HG02610 (cell line): ENCODE measurements at regions not wholly inside any gene's neighbourhood (a gene's known extent, or its start where the extent isn't known, plus 50 kb on each side); places are given as distances from the start of the nearest gene placed in this dataset.

Source experiments
- ATAC-seq: cut with Tn5 transposase; IDR thresholded peaks from one replicate; pipeline ENCODE4 v1.9.1; 2021; ENCODE audit warnings: mild to moderate bottlenecking, moderate library complexity; ENCODE audit not compliant: unreplicated experiment

DNA sequence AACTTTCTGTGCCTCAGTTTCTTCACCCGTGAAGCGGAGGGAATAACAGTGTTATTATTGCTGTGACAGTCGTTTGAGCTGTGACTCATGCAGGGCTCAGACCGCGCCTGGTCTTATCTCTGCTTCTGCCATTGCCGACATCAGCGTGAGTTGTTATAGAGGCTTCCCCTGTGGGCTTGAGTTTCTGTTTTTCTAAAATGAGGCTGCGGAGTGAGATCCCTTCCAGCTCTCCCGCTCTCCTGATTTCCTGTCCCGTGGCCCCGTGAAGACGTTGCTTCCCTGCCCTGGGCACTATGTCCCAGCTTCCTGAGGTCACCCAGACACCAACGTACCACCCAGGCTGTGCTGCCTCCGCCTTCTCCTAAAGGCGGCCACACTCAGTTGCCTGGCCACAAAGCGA is 278.5 kb downstream of the BMP7 start:
- no peak for ATAC-seq

DNA sequence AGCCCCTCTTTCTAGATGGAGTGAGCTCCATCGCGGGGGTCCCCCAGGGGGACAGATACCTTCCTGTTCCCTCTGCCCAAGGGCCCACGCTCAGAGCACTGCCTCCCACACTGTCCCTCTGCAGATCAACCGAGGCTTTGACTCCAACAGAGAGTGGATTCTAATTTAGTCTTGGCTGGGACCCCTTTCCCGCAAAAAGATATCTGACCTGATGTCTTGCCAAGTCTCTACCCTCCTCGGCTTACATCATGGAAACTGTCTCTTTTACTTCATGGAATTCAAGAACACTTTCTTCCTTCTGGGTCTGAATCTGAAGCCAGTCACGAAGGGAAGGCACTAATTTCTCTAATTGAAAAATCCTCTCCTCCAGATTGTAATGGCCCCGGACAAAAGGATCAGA is 278.0 kb downstream of the BMP7 start:
- ATAC-seq = no peak

DNA sequence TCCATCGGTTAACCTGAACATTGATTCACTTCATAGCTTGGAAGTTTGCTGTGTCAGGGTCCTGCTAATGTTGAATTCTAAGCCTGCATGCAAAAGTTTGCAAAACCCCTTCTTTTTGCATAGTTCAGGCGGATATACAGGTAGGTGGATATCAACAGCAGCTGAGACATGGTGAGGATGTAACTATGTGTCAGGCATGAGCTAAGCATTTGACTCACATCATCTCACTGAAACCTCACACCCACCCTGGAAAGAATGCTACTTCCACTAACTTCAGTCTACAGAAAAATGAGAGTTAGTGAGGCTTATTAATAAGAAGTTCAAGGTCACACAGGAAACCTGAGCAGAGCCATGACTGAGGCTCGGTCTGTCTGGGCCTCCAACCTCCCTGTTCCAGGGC is 276.9 kb downstream of the BMP7 start:
- ATAC-seq = no peak

DNA sequence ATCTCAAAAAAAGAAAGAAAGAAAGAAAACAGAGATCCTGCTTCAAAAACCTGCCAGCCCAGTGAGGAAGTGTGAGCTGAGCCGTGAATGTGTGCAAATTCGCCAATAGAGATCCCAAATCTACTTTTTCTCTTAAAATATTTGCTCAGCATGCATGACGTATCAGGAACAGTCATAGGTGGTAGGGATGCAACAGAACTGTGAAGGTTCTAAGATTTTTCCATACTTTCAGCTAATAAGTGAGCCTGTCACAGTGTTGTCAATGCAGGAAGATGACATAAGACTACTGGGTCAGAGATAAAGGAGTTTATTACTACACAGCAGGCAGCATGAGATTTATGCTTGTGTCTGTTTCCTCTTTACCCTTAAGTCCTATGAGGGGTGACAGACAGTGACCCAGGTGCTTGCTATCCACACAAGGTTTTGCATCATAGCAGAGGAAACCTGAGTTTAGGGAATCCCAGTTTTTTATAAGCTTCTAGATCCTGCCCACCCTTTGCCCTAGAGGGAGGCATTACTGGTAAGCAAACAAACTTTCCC is 273.4 kb downstream of the BMP7 start:
- ATAC-seq = no peak

DNA sequence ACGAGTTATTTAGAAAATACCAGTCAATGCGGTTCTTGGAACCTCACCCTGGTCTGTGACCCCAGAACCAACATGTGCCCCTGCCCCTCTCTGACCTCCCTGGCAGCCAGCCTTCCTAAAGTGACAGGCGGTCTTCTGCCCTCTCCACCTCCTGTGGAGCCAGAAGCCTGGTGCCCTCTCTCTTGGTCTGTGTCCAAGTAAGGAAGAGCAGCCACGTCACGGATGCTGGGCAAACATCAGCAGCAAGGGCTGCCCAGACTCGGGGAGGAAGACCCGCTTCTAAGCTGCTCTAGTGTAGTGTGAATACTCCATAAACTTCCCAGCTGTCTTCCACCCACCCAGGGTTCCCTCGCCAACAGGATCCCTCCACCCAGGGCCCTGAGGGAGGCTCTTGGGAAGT is 272.4 kb downstream of the BMP7 start:
- ATAC-seq = no peak

DNA sequence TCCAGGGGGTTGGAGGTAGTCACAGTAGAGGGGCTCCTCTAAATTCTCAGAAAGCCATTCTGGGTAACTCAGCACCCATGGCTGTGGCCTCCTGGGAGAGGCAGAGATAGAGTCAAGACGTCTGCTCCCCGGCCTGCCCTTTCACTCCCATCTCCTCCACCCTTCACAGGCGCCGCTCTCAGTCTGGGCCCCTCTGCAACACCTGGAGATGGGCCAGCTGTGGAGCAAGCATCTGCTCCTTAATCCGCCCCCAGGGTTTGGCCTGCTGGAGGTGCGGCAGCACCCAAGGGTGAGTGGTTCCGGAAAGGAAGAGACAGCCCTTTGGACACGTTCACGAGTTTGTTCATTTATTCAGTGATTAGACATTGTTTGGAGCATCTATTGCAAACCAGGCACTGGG is 271.3 kb downstream of the BMP7 start:
- no peak for ATAC-seq

DNA sequence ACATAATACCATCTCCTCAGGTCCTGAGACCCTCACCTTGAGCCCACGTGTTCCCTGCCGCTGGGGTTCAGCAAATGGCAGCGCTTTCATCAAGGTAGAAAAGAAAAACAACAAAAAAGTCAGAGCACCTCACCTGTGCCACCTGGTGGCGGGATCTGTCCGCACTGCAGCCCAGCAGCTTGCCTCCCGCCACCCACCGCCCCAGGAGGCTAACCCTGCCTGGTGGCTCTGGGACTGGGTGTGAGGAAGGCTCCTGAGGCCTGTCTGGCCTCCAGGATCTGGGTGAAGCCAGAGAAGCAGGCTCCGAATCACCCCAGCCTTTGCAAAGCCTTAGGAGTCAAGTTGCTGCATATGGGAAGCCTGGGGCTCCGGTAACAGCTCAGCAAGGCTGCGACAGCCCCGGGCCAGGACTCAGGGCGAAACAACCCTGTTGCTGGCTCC is 270.8 kb downstream of the BMP7 start:
- no peak for ATAC-seq

DNA sequence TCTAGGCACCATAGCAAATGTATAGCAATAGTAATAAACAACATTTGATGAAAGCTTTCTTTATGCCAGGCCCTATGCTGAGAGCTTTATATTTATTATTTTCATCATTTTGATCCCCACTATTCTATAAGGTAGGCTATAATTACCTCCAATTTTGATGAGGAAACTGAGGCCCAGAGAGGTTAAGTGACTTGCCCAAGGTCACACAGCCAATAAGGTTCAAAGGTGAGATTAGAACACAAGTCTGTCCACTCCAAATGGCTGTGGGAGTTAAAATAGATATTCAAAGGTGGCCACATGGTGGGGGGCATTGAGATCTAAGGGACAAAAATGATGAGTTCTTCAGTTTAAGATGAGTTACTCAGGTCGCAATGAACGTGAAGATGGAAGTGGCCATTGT is 269.9 kb downstream of the BMP7 start:
- ATAC-seq = no peak

DNA sequence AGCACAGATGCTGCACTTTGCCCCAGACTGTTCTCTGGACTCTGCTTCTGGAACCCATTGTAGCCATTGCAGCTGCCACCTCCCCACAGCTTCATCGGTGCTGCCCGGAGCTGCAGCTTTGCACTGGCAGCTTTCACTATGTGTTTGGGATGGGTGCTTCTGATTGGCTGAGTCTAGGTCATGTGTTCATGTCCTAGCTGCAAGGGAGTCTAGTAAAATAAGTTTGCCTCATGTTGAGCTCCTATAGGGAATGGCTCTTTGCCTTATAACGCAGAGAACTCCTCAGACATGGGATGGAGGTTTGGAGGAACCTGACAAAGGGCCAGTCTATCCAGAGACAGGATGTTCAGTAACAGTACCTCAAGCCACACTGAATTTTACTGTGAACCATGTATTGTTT is 268.0 kb downstream of the BMP7 start:
- ATAC-seq = no peak

DNA sequence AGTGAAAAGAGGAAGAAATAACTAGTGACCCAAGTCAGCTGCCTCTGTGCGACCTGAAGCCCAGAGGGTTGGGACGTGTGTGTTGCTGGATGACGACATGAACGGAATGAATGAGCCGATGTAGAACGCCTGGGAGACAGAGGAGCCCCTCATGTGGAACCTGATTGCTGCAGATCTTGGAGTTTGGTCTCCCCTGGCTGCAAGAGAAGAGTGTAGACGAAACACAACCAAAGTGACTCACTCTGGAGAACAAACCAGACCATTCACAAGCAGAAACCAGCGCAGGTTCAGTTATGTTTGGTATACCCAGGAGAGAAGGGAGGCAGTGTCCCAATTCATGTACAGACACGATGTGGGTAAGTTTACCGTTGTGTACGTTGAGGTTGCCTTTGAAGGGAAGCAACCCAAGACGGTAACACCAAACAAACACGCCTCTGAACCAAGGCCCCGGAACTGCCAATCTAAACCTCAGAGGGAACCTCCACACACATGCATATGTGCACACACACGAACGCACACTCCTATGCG is 265.9 kb downstream of the BMP7 start:
- ATAC-seq = no peak

DNA sequence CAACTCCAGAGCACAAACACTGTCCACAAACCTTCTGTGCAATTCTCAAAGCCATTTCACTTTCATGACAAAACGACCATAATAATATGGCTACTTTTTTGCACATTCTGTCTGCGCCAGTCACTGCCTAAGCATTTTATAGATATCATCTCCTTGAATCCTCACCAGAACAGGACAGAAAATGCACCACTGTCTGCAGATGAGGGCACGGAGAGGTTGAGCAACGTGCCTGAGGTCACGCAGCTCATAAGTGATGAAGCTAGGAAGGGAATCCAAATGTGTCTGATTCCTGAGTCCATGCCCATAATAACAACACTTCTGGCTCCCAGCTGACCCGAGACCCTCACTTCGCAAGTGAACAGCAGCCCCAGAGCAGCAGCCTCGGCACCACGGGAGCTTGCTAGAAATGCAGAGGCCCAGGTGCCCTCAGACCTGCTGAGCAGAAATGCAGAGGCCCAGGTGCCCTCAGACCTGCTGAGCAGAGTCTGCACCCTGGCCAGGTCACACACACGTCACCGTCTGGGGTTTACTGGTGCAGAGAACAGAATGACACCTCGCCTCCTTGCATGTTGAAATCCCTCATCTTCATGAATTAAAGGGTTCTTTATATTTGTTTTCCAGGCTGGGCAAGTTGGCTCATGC is 265.2 kb downstream of the BMP7 start:
- ATAC-seq = no peak

DNA sequence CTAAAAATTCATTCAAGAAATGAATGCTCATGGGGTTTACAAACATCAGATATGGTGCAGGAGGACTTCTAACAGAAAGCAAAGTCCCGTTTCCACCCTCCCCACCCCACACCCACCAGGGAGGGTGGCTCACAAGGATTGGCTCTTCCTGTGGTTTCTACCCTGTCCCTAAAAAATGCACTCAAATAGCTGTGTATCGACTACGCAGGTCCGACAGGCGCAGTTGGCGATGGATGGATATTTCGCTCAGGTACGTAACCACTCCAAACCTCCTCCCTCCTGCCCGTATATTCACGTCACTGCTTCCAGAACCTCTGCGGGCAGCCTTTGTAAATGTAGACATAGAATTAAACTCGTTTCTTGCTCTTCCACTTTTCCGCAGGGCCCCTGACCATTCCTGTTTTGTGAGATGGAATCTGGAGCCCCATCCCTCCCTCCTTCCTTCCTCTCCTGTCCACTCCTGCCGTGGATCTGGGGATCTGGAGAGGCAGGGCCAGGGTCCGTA is 264.3 kb downstream of the BMP7 start:
- ATAC-seq = no peak

DNA sequence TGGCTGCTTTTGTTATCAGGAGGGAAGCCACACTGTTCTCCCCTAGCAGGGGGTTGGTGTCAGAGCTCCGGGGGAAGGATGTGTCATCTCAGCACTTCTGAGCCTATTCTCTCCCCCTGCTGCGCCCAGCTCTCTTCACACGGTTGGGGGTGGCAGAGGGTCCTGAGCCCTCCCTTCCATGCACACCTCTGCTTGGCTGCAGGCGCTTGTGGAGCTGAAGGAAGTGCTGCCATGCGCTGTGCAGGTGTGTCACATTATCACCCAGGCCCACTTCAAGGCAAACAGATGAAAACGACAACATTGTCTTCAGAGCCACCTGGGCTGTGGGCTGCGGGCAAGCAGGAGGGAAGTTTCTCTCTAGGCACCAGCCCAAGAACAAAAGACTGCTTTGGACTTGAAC is 263.4 kb downstream of the BMP7 start:
- ATAC-seq = no peak

DNA sequence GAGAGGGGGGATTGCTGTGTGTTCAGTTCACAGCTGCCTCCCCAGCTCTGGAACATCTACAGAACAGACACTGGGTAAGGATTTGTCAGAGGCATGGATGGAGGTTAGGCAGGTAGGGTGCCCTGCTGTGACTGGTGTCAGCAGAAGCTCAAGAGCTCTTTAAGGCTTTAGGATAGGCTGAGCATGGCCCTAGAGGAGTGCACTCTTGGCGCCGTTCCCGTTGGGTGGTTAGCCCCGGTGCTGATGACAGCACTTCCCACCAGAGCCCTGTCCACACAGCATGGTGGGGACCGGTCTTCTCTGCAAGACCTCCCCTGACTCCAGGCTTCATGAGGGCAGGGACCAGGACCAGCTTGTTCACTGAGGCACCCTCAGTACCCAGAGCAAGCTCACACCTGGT is 262.0 kb downstream of the BMP7 start:
- no peak for ATAC-seq

DNA sequence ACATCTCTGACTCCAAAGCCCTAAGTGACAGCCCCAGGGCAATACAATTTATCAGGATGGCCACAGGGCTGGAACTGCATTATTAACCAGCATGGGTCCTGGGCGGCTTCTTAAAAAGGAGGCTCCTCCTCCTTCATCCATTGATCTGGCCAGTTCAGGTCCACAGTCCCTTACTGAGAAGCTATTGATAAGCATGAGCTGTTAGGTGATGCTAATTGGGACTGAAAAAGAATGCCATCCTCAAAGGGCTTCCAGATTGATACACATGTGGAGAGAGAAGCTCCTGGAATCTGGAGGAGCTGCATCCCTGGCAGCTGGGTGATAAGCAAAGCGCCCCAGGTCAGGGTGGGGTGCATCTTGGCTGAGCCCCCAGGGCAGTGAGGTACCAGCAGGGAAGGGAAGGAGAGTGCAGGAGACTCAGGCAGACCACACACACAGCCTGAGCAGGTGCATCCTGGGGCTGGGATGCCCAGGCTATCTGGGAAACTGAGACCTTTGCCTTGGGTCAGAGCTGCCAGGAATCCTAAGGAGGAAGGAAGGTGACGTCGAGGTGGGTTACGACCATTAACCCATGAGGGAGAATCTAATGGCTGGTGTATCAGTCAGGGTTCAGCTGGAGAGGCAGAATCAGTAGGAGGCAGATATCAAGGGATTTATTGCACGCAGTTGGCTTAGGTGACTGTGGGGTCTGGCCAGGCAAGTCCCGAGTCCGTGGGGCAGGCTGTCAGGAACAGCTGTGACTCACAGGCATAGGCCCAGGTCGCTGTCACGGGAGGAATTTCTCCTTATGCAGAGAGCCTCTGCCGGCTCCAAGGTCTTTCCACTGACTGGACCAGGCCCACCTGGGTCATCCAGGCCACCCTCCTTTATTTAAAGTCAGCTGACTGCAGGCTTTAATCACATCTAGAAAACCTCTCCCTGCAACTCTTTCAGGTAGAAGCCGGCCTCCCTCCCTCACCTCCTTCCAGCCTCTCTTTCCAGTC is 261.2 kb downstream of the BMP7 start:
- no peak for ATAC-seq

DNA sequence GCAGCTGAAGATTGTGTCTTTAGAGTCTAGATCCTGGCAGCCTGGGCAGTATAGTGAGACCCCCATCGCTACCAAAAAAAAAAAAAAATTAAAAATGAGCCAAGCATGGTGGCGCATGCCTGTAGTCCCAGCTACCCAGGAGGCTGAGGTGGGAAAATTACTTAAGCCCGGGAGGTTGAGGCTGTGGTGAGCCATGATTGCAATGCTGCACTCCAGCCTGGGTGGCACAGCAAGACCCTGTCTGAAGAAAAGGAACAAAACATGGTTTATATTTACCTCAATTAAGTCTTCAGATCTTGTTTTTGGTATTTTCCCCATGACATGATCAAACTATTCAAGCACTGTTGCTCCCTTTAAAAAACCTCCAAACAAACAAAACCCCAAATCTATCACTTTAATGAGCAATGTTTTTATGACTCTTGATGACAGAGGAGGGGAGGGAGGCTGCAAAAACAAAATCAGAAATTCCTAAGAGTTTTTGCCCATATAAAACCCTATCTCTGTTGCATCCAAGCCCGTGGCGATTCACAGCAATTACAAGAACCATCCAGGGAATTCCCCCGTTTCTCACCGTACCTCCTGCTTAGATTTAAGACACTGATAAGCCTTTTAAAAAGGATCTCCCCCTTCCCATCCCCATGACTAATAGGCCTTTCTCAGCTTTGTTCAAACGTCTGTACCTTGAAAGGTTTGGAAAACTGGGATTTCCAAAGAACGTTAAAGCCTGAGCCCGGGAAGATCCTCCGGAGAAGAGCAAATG is 259.9 kb downstream of the BMP7 start:
- ATAC-seq = no peak

DNA sequence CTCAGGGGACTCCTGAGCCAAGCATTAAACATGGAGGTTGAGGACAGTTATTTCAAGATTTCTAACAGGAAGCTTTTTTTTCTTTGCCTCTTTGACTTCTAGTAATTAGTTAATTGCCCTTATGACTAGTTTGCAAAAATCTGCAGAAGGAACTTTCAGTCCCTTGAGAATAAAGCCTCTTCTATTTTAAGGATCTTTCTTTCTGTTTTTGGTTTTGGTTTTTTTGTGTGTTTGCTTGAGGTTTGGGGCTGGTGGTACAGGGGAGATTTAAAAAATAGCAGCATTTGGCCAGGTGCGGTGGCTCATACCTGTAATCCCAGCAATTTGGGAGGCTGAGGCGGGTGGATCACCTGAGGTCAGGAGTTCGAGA is 259.3 kb downstream of the BMP7 start:
- ATAC-seq = no peak

DNA sequence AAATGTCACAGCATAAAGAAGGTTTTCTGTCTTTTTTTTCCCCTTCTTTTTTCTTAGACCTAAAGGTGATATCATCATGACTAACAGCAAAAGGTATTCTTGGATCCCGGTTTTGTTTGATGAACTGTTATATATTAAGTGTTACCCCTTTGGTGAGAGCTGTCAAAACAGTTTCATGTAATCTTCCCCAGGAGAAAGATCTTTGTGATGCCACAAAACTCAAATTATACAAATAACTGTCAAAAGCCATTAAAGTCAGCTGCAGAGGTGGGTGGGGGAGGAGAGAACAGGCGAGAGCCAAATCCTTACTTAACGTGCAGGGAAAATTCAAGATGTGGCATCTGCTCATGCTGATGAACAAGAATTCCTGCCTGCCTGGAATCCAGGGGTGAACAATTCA is 258.2 kb downstream of the BMP7 start:
- no peak for ATAC-seq

DNA sequence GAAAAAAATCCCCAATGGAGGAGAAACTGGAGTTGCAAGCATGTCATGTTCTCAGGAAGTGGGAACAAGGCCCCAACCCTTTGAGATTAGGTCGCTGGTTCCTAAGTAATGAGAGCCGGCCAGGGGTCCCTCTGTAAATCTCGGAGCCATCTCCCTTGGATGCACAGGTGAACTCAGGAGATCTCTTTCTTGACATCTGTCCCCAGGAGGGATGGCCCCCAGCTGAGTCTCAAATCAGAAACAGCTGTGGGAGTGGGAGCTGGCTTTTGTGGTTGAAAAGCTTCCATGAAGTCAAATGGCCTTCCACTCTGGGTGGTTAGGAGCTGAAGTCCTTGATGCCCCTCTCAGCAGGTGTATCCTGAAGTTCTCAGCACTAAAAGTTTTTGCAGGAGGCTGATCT is 257.1 kb downstream of the BMP7 start:
- ATAC-seq = no peak

DNA sequence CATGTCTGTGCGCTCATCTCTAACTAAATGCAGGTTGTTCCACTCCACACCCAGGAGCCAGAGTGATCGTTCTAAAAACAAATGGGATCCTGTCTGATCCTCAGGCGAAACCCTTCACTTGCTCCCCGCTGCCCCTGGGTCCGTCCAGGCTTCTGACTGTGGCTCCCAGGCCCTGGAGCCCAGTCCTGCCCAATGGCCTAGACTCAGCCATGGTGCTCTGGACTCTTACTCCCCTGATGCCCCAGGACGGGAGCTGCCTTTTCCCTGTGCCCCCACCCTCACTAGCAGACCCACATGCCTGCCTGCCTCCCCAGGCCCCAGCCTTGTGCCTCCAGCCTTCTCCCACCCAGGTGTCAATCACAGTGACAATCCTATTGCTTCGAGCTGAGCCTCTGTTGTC is 256.7 kb downstream of the BMP7 start:
- ATAC-seq = no peak

DNA sequence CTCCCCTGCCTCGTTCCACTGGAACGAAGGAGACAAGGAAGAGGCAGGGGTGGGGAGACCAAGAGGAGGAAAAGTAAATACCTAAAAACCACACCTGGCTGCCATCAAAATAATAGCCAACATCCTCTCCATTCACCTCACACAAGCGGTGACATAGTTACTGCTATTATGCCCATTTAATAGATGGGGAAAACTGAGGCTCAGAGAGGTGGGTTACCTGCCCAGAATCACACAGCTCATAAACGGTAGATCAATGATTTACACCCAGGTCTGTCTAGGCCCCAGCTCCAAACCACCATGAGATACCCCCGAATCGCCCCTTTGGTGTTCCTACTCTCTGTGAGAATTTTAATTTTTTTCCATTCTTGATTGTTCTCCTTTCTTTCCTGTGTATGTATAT is 253.8 kb downstream of the BMP7 start:
- ATAC-seq = no peak
